MG63 (cell line): ENCODE measurements at regions not wholly inside any gene's neighbourhood (a gene's known extent, or its start where the extent isn't known, plus 50 kb on each side); places are given as distances from the start of the nearest gene placed in this dataset.

ENCODE experiments used
- DNase-seq: peaks from one replicate; pipeline ENCODE4 v3.0.0-alpha.2; 2020
- H3K27me3 ChIP-seq: fragments of 250-450 bp; sonication (Bioruptor Pico); 2 replicates; pipeline ENCODE4 v1.5.1; 2020; ENCODE audit warnings: mild to moderate bottlenecking, moderate library complexity
- H3K36me3 ChIP-seq: fragments of 250-450 bp; sonication (Bioruptor Pico); 2 replicates; pipeline ENCODE4 v1.5.1; 2020; ENCODE audit warnings: mild to moderate bottlenecking, moderate library complexity
- H3K4me3 ChIP-seq: fragments of 250-450 bp; sonication (Bioruptor Pico); 2 replicates; pipeline ENCODE4 v1.5.1; 2020; ENCODE audit warnings: mild to moderate bottlenecking, moderate library complexity
- H3K9me3 ChIP-seq: fragments of 250-450 bp; sonication (Bioruptor Pico); 2 replicates; pipeline ENCODE4 v1.5.1; 2020; ENCODE audit warnings: mild to moderate bottlenecking, moderate library complexity

DNA sequence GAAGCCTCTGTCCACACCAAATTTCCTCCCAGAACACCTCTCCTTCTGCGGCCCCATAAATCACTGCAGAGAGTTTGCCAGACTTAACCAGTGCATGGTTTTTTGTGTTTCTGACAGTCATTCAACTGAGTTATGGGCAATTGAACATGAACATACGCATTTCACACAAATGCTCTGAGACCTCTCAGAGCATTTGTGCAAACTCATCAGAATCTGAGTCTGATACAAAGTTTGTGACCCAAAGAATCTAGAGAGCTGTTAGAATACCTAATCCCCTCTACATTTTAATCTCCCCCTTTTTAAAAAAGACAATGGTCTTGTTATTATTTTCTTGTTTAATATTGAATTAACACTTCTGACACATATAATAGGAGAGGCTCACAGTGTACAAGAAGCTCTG is 416.9 kb upstream of the SMARCA2 start:
- Histone ChIP-seq H3K36me3 (no peaks in the 10 kb centered on the region), H3K4me3 (no peak overlapping the region), H3K9me3 (no peaks in the 10 kb centered on the region), H3K27me3 (no peaks in the 10 kb centered on the region)
- no peak for DNase-seq

DNA sequence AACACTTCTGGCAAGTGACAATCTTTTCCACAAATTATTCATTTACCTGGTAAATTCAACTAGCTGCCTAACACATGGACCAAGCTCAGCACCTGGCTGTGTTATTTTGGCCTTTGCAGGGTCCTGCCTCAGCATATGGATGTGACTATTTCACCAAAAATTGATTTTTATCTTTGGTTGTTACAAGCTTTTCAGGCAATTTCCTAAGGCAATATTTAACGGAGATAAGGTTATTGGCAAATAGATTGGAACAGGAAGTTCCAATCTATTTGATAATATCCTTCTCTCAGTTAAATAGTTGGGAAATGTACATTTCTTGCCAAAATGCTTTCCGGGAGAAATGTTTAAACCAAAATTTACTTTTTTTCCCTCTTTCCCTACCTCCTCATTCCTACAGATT is 415.2 kb upstream of the SMARCA2 start:
- Histone ChIP-seq H3K4me3 (no peak overlapping the region), H3K27me3 (no peaks in the 10 kb centered on the region), H3K36me3 (no peaks in the 10 kb centered on the region), H3K9me3 (no peaks in the 10 kb centered on the region)
- DNase-seq, result no peak

GRCh38 chr9:1604942-1605560 is 410.1 kb upstream of the SMARCA2 start:
- no peaks in the 10 kb centered on the region for H3K36me3 ChIP-seq
- no peaks in the 10 kb centered on the region for H3K27me3 ChIP-seq
- H3K9me3 ChIP-seq, result no peaks in the 10 kb centered on the region
- DNase-seq, result no peak
- no peak overlapping the region for H3K4me3 ChIP-seq

GRCh38 chr9:1606253-1606652 is 408.9 kb upstream of the SMARCA2 start:
- Histone ChIP-seq H3K27me3 (no peaks in the 10 kb centered on the region), H3K9me3 (no peaks in the 10 kb centered on the region), H3K36me3 (no peaks in the 10 kb centered on the region), H3K4me3 (no peak overlapping the region)
- DNase-seq, result no peak

- no peak overlapping the region for H3K4me3 ChIP-seq
- H3K9me3 ChIP-seq, result no peaks in the 10 kb centered on the region
- H3K27me3 ChIP-seq, result no peaks in the 10 kb centered on the region
- H3K36me3 ChIP-seq, result no peaks in the 10 kb centered on the region
- DNase-seq, result no peak
Observed at GRCh38 chr9:1612886-1613285, 402.3 kb upstream of the SMARCA2 start.

DNA sequence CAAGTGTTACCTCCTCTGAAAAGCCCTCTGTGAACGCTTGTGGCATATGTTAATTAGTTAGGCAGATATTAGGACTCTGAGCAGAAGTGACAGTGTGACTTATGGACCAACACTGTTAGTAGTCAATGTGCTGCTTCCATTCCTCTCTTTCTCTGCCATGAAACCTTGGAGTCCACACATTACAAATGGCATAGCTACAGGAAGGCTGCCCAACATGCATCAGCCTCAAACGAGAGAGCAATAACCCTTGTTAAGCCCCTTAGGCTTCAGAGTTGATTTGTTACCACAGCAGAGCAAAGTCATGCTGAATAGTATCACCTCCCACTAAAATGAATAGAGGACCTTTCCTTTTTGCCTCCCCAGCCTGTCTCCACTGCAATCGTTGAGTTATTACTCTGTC is 397.7 kb upstream of the SMARCA2 start:
- H3K4me3 ChIP-seq, result no peak overlapping the region

GRCh38 chr9:1619915-1620710 is 395.0 kb upstream of the SMARCA2 start:
- Histone ChIP-seq H3K4me3 (no peak overlapping the region), H3K9me3 (no peaks in the 10 kb centered on the region), H3K36me3 (no peaks in the 10 kb centered on the region), H3K27me3 (no peaks in the 10 kb centered on the region)
- no peak for DNase-seq

More for the DNA sequence above, 397.7 kb upstream of the SMARCA2 start:
- no peak for DNase-seq
- H3K36me3 ChIP-seq, result no peaks in the 10 kb centered on the region
- H3K9me3 ChIP-seq, result no peaks in the 10 kb centered on the region
- H3K27me3 ChIP-seq, result no peaks in the 10 kb centered on the region

GRCh38 chr9:1637401-1637800 is 377.7 kb upstream of the SMARCA2 start:
- H3K9me3 ChIP-seq, result no peaks in the 10 kb centered on the region
- H3K36me3 ChIP-seq, result no peaks in the 10 kb centered on the region
- H3K27me3 ChIP-seq, result no peaks in the 10 kb centered on the region
- no peak overlapping the region for H3K4me3 ChIP-seq
- no peak for DNase-seq

DNA sequence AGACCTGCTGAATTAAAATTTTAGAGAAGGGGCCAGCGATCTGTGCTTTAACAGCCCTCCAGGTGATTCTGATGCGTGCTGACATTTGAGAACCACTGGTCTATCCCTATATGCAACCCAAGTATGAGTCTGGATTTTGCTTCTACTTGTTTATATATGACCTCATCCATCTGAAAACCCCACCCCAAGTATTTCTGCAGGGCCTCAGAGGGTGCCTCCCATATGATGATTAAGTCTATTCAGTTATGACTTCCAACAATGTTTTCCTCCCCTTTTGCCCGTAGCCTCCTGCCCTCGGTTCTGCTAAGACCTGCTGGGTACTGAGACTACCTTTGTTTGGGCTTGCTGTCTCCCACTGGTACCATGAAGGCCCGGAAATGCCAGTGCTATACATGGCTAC is 376.0 kb upstream of the SMARCA2 start:
- no peak for DNase-seq
- H3K36me3 ChIP-seq, result no peaks in the 10 kb centered on the region
- H3K4me3 ChIP-seq, result no peak overlapping the region
- H3K9me3 ChIP-seq, result no peaks in the 10 kb centered on the region
- no peaks in the 10 kb centered on the region for H3K27me3 ChIP-seq

- Histone ChIP-seq H3K27me3 (no peaks in the 10 kb centered on the region), H3K9me3 (no peaks in the 10 kb centered on the region), H3K4me3 (no peak overlapping the region), H3K36me3 (no peaks in the 10 kb centered on the region)
- peak; percentile 75 for DNase-seq
Observed at GRCh38 chr9:1647776-1648175, 367.4 kb upstream of the SMARCA2 start.

- no peak overlapping the region for H3K4me3 ChIP-seq
Observed at GRCh38 chr9:1653282-1653681, 361.9 kb upstream of the SMARCA2 start.

GRCh38 chr9:1658661-1659362 is 356.3 kb upstream of the SMARCA2 start:
- DNase-seq, result no peak

More at GRCh38 chr9:1653282-1653681, 361.9 kb upstream of the SMARCA2 start:
- Histone ChIP-seq H3K27me3 (0 out of 2 replicates have a peak, but pooled peaks cover 6% of the 10 kb centered on the region), H3K9me3 (no peaks in the 10 kb centered on the region), H3K36me3 (no peaks in the 10 kb centered on the region)
- no peak for DNase-seq

GRCh38 chr9:1659363-1659690 is 355.8 kb upstream of the SMARCA2 start:
- no peak overlapping the region for H3K4me3 ChIP-seq
- no peak for DNase-seq
- H3K27me3 ChIP-seq, result no peaks in the 10 kb centered on the region
- H3K9me3 ChIP-seq, result no peaks in the 10 kb centered on the region
- no peaks in the 10 kb centered on the region for H3K36me3 ChIP-seq

More at GRCh38 chr9:1658661-1659362, 356.3 kb upstream of the SMARCA2 start:
- H3K36me3 ChIP-seq, result no peaks in the 10 kb centered on the region
- H3K4me3 ChIP-seq, result no peak overlapping the region
- 0 out of 2 replicates have a peak, but pooled peaks cover 2% of the 10 kb centered on the region for H3K27me3 ChIP-seq
- no peaks in the 10 kb centered on the region for H3K9me3 ChIP-seq

GRCh38 chr9:1668441-1668840 is 346.7 kb upstream of the SMARCA2 start:
- Histone ChIP-seq H3K36me3 (no peaks in the 10 kb centered on the region), H3K4me3 (no peak overlapping the region), H3K27me3 (no peaks in the 10 kb centered on the region), H3K9me3 (no peaks in the 10 kb centered on the region)
- DNase-seq, result no peak

GRCh38 chr9:1673300-1673699 is 341.8 kb upstream of the SMARCA2 start:
- Histone ChIP-seq H3K27me3 (no peaks in the 10 kb centered on the region), H3K4me3 (no peak overlapping the region), H3K36me3 (no peaks in the 10 kb centered on the region), H3K9me3 (no peaks in the 10 kb centered on the region)
- no peak for DNase-seq

DNA sequence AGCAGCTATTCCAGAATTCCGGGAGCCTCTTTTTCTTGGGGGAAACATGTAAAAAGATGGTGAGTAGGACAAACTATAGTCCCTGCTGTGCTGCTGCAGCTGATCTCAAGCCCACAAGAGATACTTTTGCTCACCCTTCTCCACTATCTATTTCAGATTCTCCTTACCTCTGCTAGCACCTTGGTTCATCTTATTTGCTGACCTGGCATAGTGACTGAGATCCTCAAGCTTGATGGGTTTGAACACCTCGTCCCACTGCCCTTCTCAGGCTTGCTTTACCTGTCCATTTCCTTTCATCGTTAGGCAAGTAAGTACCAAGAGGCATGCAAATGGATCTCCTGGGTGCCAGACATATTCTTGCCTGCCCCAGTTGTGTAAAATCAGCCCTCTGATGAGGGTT is 338.4 kb upstream of the SMARCA2 start:
- no peaks in the 10 kb centered on the region for H3K36me3 ChIP-seq
- no peak for DNase-seq
- H3K9me3 ChIP-seq, result no peaks in the 10 kb centered on the region
- H3K4me3 ChIP-seq, result no peak overlapping the region
- H3K27me3 ChIP-seq, result no peaks in the 10 kb centered on the region

DNA sequence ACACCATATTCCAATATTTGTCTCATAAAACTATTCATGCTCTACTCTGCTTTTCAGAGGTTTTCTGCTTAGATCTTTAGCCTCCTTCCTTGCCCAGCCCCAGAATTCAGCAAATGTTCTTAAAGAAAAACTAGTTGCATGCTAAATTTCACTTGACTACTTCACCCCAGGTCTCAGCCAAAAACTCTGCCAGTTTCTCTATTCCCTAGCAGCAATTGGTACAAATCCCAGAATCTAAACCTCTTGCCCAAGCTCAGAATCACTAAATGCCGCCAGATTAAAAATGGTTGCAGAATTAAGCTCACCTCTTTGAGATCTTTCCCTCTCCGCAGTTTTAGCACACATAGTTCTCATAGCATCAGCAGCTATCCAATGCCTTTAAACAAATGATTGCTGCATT is 331.2 kb upstream of the SMARCA2 start:
- no peaks in the 10 kb centered on the region for H3K27me3 ChIP-seq
- H3K4me3 ChIP-seq, result no peak overlapping the region
- DNase-seq, result no peak
- no peaks in the 10 kb centered on the region for H3K9me3 ChIP-seq
- no peaks in the 10 kb centered on the region for H3K36me3 ChIP-seq

DNA sequence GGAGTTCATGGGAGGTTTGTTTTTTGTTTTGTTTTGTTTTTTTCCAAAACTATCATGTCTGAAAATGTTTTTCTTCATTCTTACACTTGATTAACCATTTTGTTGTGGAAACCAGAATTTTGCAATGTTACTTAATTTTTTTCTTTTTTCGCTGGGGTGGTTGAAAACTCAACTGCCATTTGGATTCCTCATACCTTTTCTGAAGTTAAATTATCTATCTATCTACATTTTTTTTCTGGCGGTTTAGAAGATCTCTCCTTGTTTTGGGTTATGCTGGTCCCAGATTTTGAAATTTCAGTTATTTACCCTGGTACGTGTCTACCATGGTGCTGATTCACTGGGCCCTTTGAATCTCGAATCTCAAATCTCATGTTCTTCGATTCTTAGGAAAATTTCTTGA is 316.2 kb upstream of the SMARCA2 start:
- Histone ChIP-seq H3K36me3 (no peaks in the 10 kb centered on the region), H3K9me3 (no peaks in the 10 kb centered on the region), H3K27me3 (peaks cover 3% of the 10 kb centered on the region), H3K4me3 (no peak overlapping the region)
- DNase-seq, result no peak
